Prostate gland (tissue), 2 donors: ENCODE measurements at regions not wholly inside any gene's neighbourhood (a gene's known extent, or its start where the extent isn't known, plus 50 kb on each side); places are given as distances from the start of the nearest gene placed in this dataset.

ENCODE experiments used
- CTCF ChIP-seq, 4 experiments: fragments of 200-600 bp in 2 of 4; fragments of 450-650 bp in 2 of 4; sonication (generic) in 2 of 4; IDR thresholded peaks; 1 replicate in 3 of 4; 2 replicates in 1 of 4; pipeline ENCODE4 v1.5.1; 2016 to 2019; ENCODE audit warnings: antibody characterized with exemption in 4 of 4, mild to moderate bottlenecking in 2 of 4, moderate library complexity in 2 of 4
- POLR2AphosphoS5 ChIP-seq: sonication (generic); formaldehyde crosslinking; IDR thresholded peaks from one replicate; pipeline ENCODE4 v1.6.1; 2017; ENCODE audit warnings: antibody characterized with exemption

- TF ChIP-seq CTCF (IDR thresholded peaks at IDR 0.05) (no peak), POLR2AphosphoS5 (peak; percentile 81)
Observed at GRCh38 chr5:36373527-36374086, 71.9 kb upstream of the RANBP3L start.
